Fibroblast of lung (primary cell): ENCODE measurements at regions not wholly inside any gene's neighbourhood (a gene's known extent, or its start where the extent isn't known, plus 50 kb on each side); places are given as distances from the start of the nearest gene placed in this dataset.

Experiments
- EZH2 ChIP-seq: IDR thresholded peaks from 2 replicates; pipeline ENCODE4 v1.5.1; 2012; ENCODE audit warnings: low read length, control low read depth, mild to moderate bottlenecking; ENCODE audit errors: missing control alignments
- TF ChIP-seq, protein P1 (sequence below), 2 donors: IDR thresholded peaks in 1 of 2; conservative IDR thresholded peaks in 1 of 2; 1 replicate in 1 of 2; 2 replicates in 1 of 2; pipeline ENCODE4 v1.5.1; 2011 to 2012; ENCODE audit warnings: low read length in 2 of 2, control low read depth in 1 of 2, inconsistent platforms in 1 of 2, low read depth in 1 of 2, mild to moderate bottlenecking in 1 of 2

DNA sequence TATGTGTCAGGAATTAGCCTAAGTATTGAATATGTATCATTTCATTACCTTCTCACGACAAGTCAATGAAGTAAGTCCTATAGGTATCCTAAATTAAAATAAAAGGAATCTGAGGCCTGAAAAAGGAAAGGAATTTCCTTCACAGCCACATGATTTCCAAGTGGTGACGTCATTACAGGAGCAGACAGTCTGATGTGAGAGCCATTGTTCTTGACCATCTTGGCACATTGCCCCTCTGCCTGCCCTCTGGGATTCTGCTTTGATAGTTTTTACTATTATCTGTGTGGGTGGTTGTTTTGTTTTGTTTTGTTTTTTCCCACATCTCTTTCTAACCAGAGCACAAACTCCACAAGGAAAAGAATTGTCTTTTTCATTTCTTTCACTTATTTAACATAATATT is 219.8 kb upstream of the UFL1 start:
- TF ChIP-seq, protein P1, sequence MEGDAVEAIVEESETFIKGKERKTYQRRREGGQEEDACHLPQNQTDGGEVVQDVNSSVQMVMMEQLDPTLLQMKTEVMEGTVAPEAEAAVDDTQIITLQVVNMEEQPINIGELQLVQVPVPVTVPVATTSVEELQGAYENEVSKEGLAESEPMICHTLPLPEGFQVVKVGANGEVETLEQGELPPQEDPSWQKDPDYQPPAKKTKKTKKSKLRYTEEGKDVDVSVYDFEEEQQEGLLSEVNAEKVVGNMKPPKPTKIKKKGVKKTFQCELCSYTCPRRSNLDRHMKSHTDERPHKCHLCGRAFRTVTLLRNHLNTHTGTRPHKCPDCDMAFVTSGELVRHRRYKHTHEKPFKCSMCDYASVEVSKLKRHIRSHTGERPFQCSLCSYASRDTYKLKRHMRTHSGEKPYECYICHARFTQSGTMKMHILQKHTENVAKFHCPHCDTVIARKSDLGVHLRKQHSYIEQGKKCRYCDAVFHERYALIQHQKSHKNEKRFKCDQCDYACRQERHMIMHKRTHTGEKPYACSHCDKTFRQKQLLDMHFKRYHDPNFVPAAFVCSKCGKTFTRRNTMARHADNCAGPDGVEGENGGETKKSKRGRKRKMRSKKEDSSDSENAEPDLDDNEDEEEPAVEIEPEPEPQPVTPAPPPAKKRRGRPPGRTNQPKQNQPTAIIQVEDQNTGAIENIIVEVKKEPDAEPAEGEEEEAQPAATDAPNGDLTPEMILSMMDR (conservative IDR thresholded peaks at IDR 0.05 in 1 of 2, IDR thresholded peaks at IDR 0.05 in 1 of 2; ENCODE audit: low read depth in 1 of 2, low read length in 2 of 2): no peak
- no peak for TF ChIP-seq EZH2
